H1 (cell line): ENCODE measurements at regions not wholly inside any gene's neighbourhood (a gene's known extent, or its start where the extent isn't known, plus 50 kb on each side); places are given as distances from the start of the nearest gene placed in this dataset.

Experiments
- SUZ12 ChIP-seq: fragments of 200-600 bp; sonication (generic); IDR thresholded peaks from 2 replicates; pipeline ENCODE4 v1.6.1; 2012; ENCODE audit warnings: mild to moderate bottlenecking, inconsistent platforms, low read length, moderate library complexity, mixed read lengths
- TAF1 ChIP-seq: IDR thresholded peaks from 2 replicates; pipeline ENCODE4 v1.6.1; 2011; ENCODE audit warnings: mild to moderate bottlenecking, low read depth, low read length

DNA sequence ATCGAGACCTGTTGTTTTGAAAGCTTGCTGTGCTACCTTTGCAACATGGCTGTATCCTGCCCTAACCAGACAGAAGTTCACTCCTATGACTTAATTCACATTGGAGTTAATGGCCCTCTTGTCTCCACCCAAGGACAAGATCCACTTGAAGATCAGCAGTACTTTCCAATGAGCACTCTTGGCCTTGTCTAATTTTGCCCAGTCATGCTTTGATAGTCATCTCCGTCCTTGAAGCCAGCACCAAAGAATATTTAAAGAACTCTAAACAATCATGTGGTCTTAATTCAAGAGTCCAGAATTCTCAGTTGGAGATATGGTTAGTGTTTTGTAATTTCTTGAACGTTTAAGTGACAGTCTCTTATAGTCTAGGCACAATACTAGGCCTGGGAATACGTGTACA lies 775.6 kb upstream of the EEF2KMT start:
- TF ChIP-seq SUZ12 (no peak), TAF1 (no peak)
